ENCODE measurements at regions not wholly inside any gene's neighbourhood (a gene's known extent, or its start where the extent isn't known, plus 50 kb on each side); places are given as distances from the start of the nearest gene placed in this dataset.

DNA sequence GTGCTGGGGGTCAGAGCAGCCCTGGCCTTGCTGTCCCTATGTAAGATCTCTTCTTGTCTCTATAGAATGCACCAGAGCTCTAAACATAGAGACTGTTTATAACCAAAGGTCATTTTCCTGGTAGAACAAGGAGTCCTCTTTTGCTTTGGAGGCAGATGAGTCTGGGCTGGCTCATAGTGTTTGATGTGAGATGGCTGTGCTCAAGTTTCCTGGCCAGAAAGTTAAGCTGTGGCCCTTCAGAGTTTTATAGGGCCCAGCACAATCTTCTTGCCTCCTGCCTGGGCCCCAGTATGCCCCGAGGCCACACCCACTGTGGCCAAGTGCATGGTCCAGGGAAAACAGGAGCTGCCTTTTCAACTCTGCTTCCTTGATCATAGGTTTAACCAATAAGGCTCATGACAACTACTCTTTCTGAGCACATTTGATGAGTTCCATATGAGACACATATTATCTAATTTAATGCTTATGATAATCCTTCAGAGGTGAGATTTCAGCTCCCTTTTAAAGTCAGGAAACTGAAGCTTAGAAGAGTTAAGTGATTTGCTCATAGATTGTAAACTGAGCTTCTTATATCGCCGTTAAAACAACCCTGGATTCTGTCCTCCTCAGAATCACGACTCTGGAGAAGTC is 66.3 kb downstream of the MYCN start:
- no peaks in the 10 kb centered on the region for H3K36me3 Mint-ChIP-seq (ENCODE audit: low read depth)
- H3K9me3 ChIP-seq (ENCODE audit: control insufficient read depth, low read length, poor library complexity, severe bottlenecking), result no peaks in the 10 kb centered on the region
- no peak overlapping the region for H3K27ac Mint-ChIP-seq
- H3K4me3 Mint-ChIP-seq, result no peak overlapping the region
- H3K27me3 Mint-ChIP-seq, result no peaks in the 10 kb centered on the region
- DNase-seq, result no peak
- no peaks in the 10 kb centered on the region for H3K4me1 Mint-ChIP-seq
- no peak for ATAC-seq

DNA sequence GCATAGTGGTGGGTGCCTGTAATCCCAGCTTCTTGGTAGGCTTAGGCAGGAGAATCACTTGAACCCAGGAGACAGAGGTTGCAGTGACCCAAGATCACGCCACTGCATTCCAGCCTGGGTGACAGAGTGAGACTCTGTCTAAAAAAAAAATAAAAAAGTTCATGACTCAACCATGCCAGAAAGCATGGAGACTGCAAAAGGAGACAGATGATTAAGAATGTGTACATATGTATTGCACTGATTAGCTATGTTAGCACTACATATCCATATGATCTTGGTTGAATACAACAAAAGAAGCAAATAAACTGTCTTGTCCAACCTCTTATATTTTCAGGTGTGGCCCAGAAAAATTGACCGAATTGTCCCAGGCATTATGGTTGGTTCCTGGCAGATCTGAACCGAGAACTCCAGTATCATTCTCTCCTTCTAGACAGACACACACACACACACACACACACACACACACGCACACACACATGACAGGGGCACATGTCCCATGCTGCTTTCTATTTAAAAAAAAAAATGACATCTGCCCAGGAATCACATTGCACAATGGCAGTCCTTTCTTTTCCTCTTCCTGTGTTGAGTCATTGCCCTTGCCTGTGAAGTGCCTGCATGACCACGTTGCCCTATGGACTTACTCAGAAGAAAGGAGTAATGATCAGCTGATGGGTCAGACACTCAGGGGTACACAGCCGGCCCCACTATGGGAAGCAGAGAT is 65.6 kb downstream of the MYCN start:
- ATAC-seq (peak; percentile 36), DNase-seq (no peak)
- Mint-ChIP-seq H3K27me3 (no peaks in the 10 kb centered on the region), H3K36me3 (ENCODE audit: low read depth) (no peaks in the 10 kb centered on the region), H3K27ac (no peak overlapping the region), H3K4me3 (no peak overlapping the region), H3K4me1 (no peaks in the 10 kb centered on the region)
- no peaks in the 10 kb centered on the region for H3K9me3 ChIP-seq (ENCODE audit: control insufficient read depth, low read length, poor library complexity, severe bottlenecking)

DNA sequence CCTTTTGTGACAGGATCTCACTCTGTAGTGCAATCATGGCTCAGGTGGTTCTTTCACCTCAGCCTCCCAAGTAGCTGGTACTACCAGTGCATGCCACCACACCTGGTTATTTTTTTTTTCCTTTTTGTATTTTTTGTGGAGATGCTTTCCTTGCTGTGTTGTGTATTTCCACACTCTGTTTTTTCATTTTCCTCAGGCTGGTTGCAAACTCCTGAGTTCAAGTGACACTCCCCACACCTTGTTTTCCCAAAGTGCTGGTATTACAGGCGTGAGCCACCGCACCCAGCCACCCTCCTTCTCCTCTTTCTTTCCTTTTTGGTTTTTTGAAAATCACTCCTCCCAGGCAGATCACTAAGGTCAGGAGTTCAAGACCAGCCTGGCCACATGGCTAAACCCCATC is 65.0 kb downstream of the MYCN start:
- no peaks in the 10 kb centered on the region for H3K4me1 Mint-ChIP-seq
- ATAC-seq (no peak), DNase-seq (no peak)
- no peaks in the 10 kb centered on the region for H3K36me3 Mint-ChIP-seq (ENCODE audit: low read depth)
- H3K27me3 Mint-ChIP-seq, result peaks cover 2% of the 10 kb centered on the region
- H3K27ac Mint-ChIP-seq, result no peak overlapping the region
- H3K9me3 ChIP-seq (ENCODE audit: control insufficient read depth, low read length, poor library complexity, severe bottlenecking), result no peaks in the 10 kb centered on the region
- no peak overlapping the region for H3K4me3 Mint-ChIP-seq

DNA sequence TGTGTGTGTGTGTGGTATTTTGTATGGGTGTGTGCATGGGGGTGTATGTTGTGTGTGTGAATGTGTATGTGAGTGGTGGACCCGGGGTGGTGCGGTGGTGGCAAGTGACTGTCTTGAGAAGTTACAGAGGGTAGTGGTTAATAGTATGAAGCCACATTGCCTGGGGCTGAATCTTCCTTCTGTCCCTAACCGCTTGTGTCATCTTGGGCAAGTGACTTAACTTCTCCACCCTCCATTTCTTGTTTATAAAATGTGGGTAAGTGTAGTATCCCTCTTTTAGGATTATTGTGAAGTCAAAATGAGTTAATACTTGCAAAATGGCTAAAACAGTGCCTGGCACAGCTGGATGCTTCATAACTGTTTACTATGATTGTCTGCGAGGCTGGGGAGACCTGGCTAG is 63.5 kb downstream of the MYCN start:
- H3K27me3 Mint-ChIP-seq, result peaks cover 8% of the 10 kb centered on the region
- H3K27ac Mint-ChIP-seq, result no peak overlapping the region
- ATAC-seq (no peak), DNase-seq (no peak)
- H3K9me3 ChIP-seq (ENCODE audit: control insufficient read depth, low read length, poor library complexity, severe bottlenecking), result no peaks in the 10 kb centered on the region
- peaks cover 2% of the 10 kb centered on the region for H3K36me3 Mint-ChIP-seq (ENCODE audit: low read depth)
- no peaks in the 10 kb centered on the region for H3K4me1 Mint-ChIP-seq
- H3K4me3 Mint-ChIP-seq, result no peak overlapping the region

DNA sequence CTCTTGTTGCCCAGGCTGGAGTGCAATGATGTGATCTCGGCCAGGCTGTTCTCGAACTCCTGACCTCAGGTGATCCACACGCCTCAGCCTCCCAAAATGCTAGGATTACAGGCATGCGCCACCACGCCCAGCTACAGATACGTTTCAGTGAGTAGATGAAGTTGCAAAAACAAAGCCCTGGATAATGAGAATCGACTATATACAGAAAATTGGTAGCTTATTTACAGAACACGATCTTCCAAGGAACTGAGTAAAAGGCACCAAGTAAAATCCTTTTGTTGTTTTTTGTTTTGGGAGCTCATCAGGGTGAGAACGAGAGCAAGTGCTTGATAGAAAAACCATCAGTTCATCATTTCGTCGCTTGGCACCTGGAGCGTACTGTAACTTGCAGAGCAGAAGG is 62.8 kb downstream of the MYCN start:
- no peak for DNase-seq
- Mint-ChIP-seq H3K27ac (no peak overlapping the region), H3K4me3 (no peak overlapping the region), H3K27me3 (peaks cover 8% of the 10 kb centered on the region), H3K36me3 (ENCODE audit: low read depth) (peaks cover 2% of the 10 kb centered on the region), H3K4me1 (no peaks in the 10 kb centered on the region)
- H3K9me3 ChIP-seq (ENCODE audit: control insufficient read depth, low read length, poor library complexity, severe bottlenecking), result no peaks in the 10 kb centered on the region
- no peak for ATAC-seq

GRCh38 chr2:16002575-16002974 is 62.2 kb downstream of the MYCN start:
- Mint-ChIP-seq H3K36me3 (ENCODE audit: low read depth) (peaks cover 2% of the 10 kb centered on the region), H3K27ac (no peak overlapping the region), H3K4me3 (no peak overlapping the region), H3K4me1 (no peaks in the 10 kb centered on the region), H3K27me3 (peaks cover 8% of the 10 kb centered on the region)
- no peak for ATAC-seq
- no peak for DNase-seq
- H3K9me3 ChIP-seq (ENCODE audit: control insufficient read depth, low read length, poor library complexity, severe bottlenecking), result no peaks in the 10 kb centered on the region

GRCh38 chr2:16002144-16002543 is 61.8 kb downstream of the MYCN start:
- DNase-seq (no peak), ATAC-seq (no peak)
- no peaks in the 10 kb centered on the region for H3K4me1 Mint-ChIP-seq
- H3K27ac Mint-ChIP-seq, result no peak overlapping the region
- no peak overlapping the region for H3K4me3 Mint-ChIP-seq
- peaks cover 8% of the 10 kb centered on the region for H3K27me3 Mint-ChIP-seq
- no peaks in the 10 kb centered on the region for H3K9me3 ChIP-seq (ENCODE audit: control insufficient read depth, low read length, poor library complexity, severe bottlenecking)
- H3K36me3 Mint-ChIP-seq (ENCODE audit: low read depth), result peaks cover 2% of the 10 kb centered on the region

DNA sequence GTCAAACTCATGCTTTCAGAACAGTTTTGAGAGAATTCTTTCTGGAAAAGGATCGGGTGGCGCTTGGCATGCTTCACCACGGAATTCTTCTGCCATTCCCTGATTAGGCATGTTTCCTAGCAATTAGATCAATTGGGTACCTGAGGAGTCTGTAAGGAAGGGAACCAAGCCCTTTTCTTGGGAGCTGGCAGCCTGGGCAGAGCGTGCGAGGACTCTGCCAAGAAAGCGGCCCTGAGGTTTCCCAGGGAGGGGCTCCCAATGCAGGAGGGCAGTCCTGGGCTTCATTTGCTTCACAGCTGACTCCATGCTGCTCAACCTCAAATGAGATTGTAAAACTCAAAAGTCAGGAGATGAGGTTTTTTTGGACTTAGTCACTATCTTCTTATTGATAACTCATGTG is 60.3 kb downstream of the MYCN start:
- Mint-ChIP-seq H3K27me3 (peaks cover 8% of the 10 kb centered on the region), H3K36me3 (ENCODE audit: low read depth) (peaks cover 2% of the 10 kb centered on the region), H3K27ac (no peak overlapping the region), H3K4me1 (no peaks in the 10 kb centered on the region), H3K4me3 (no peak overlapping the region)
- no peak for DNase-seq
- ATAC-seq, result no peak
- H3K9me3 ChIP-seq (ENCODE audit: control insufficient read depth, low read length, poor library complexity, severe bottlenecking), result no peaks in the 10 kb centered on the region

GRCh38 chr2:15999596-16000469 is 59.5 kb downstream of the MYCN start:
- no peaks in the 10 kb centered on the region for H3K4me1 Mint-ChIP-seq
- H3K4me3 Mint-ChIP-seq, result no peak overlapping the region
- H3K27me3 Mint-ChIP-seq, result peaks cover 8% of the 10 kb centered on the region
- ATAC-seq (no peak), DNase-seq (no peak)
- H3K9me3 ChIP-seq (ENCODE audit: control insufficient read depth, low read length, poor library complexity, severe bottlenecking), result no peaks in the 10 kb centered on the region
- H3K27ac Mint-ChIP-seq, result no peak overlapping the region
- H3K36me3 Mint-ChIP-seq (ENCODE audit: low read depth), result peaks cover 2% of the 10 kb centered on the region

- Mint-ChIP-seq H3K4me1 (no peaks in the 10 kb centered on the region), H3K4me3 (no peak overlapping the region), H3K36me3 (ENCODE audit: low read depth) (peaks cover 2% of the 10 kb centered on the region), H3K27me3 (peaks cover 8% of the 10 kb centered on the region), H3K27ac (no peak overlapping the region)
- DNase-seq, result no peak
- ATAC-seq, result no peak
- no peaks in the 10 kb centered on the region for H3K9me3 ChIP-seq (ENCODE audit: control insufficient read depth, low read length, poor library complexity, severe bottlenecking)
Measured at GRCh38 chr2:15997728-15998280, 57.5 kb downstream of the MYCN start.

GRCh38 chr2:15996536-15997423 is 56.4 kb downstream of the MYCN start:
- no peaks in the 10 kb centered on the region for H3K4me1 Mint-ChIP-seq
- no peak overlapping the region for H3K27ac Mint-ChIP-seq
- ATAC-seq, result no peak
- H3K27me3 Mint-ChIP-seq, result peaks cover 8% of the 10 kb centered on the region
- no peaks in the 10 kb centered on the region for H3K9me3 ChIP-seq (ENCODE audit: control insufficient read depth, low read length, poor library complexity, severe bottlenecking)
- H3K36me3 Mint-ChIP-seq (ENCODE audit: low read depth), result peaks cover 2% of the 10 kb centered on the region
- DNase-seq, result no peak
- no peak overlapping the region for H3K4me3 Mint-ChIP-seq

Data from T-helper 17 cell (primary cell).